ENCODE measurements at regions not wholly inside any gene's neighbourhood (a gene's known extent, or its start where the extent isn't known, plus 50 kb on each side); places are given as distances from the start of the nearest gene placed in this dataset.

DNA sequence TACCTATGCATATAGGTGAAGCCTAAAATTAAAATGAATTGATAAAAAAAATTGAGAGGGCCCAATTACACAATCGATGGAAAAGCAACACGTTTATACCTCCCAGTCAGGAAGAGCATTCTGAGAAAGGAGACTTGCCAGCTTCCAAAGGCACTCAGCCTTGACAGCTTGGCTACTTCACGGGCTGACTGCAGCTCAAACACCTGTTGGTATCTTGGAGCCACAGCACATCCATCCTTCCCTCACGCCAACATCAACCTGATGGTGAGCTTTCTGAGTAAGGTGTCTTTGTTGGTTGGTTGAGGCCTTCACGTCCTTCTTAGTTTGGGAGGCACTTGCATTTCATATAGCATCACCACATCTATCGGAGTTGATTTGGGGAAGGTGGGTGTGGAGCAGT is 598.9 kb upstream of the DIPK2B start:
- TF ChIP-seq, protein P1, sequence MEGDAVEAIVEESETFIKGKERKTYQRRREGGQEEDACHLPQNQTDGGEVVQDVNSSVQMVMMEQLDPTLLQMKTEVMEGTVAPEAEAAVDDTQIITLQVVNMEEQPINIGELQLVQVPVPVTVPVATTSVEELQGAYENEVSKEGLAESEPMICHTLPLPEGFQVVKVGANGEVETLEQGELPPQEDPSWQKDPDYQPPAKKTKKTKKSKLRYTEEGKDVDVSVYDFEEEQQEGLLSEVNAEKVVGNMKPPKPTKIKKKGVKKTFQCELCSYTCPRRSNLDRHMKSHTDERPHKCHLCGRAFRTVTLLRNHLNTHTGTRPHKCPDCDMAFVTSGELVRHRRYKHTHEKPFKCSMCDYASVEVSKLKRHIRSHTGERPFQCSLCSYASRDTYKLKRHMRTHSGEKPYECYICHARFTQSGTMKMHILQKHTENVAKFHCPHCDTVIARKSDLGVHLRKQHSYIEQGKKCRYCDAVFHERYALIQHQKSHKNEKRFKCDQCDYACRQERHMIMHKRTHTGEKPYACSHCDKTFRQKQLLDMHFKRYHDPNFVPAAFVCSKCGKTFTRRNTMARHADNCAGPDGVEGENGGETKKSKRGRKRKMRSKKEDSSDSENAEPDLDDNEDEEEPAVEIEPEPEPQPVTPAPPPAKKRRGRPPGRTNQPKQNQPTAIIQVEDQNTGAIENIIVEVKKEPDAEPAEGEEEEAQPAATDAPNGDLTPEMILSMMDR (IDR thresholded peaks at IDR 0.05; ENCODE audit: insufficient read depth, low read length) = no peak
- no peak for TF ChIP-seq POLR2AphosphoS5 (IDR thresholded peaks at IDR 0.05; ENCODE audit: low read depth)
